Endothelial cell of umbilical vein (primary cell): ENCODE measurements at regions not wholly inside any gene's neighbourhood (a gene's known extent, or its start where the extent isn't known, plus 50 kb on each side); places are given as distances from the start of the nearest gene placed in this dataset.

Experiments used
- MYC ChIP-seq: IDR thresholded peaks from one replicate; pipeline ENCODE4 v1.6.1; 2011; ENCODE audit warnings: mild to moderate bottlenecking, low read depth, low read length
- POLR2A ChIP-seq: IDR thresholded peaks from 2 replicates; pipeline ENCODE4 v1.6.1; 2012; ENCODE audit warnings: low read depth, mild to moderate bottlenecking, control low read depth, low read length
- TF ChIP-seq, protein P1 (sequence below), 2 donors: IDR thresholded peaks; 1 replicate in 1 of 2; 2 replicates in 1 of 2; pipeline ENCODE4 v1.5.1; 2011; ENCODE audit warnings: low read length in 2 of 2, mild to moderate bottlenecking in 2 of 2, moderate library complexity in 2 of 2, control low read depth in 1 of 2, inconsistent platforms in 1 of 2, low read depth in 1 of 2; ENCODE audit not compliant: insufficient read depth in 1 of 2; ENCODE audit errors: extremely low read depth in 1 of 2

GRCh38 chr9:22954550-22954949, 507.9 kb downstream of the DMRTA1 start:
- TF ChIP-seq MYC (no peak), POLR2A (no peak)
- TF ChIP-seq, protein P1, sequence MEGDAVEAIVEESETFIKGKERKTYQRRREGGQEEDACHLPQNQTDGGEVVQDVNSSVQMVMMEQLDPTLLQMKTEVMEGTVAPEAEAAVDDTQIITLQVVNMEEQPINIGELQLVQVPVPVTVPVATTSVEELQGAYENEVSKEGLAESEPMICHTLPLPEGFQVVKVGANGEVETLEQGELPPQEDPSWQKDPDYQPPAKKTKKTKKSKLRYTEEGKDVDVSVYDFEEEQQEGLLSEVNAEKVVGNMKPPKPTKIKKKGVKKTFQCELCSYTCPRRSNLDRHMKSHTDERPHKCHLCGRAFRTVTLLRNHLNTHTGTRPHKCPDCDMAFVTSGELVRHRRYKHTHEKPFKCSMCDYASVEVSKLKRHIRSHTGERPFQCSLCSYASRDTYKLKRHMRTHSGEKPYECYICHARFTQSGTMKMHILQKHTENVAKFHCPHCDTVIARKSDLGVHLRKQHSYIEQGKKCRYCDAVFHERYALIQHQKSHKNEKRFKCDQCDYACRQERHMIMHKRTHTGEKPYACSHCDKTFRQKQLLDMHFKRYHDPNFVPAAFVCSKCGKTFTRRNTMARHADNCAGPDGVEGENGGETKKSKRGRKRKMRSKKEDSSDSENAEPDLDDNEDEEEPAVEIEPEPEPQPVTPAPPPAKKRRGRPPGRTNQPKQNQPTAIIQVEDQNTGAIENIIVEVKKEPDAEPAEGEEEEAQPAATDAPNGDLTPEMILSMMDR (IDR thresholded peaks at IDR 0.05; ENCODE audit: extremely low read depth in 1 of 2, insufficient read depth in 1 of 2, low read depth in 1 of 2, low read length in 2 of 2), result no peak
